Esophagus muscularis mucosa (tissue), 4 donors: ENCODE measurements at regions not wholly inside any gene's neighbourhood (a gene's known extent, or its start where the extent isn't known, plus 50 kb on each side); places are given as distances from the start of the nearest gene placed in this dataset.

Experiments used
- CTCF ChIP-seq, 3 experiments: fragments of 200-600 bp in 2 of 3; fragments of 450-650 bp in 1 of 3; sonication (generic) in 2 of 3; IDR thresholded peaks; one replicate each; pipeline ENCODE4 v1.5.1; 2017 to 2019; ENCODE audit warnings: antibody characterized with exemption in 3 of 3, mild to moderate bottlenecking in 2 of 3, moderate library complexity in 1 of 3
- EP300 ChIP-seq: sonication (generic); formaldehyde crosslinking; IDR thresholded peaks from one replicate; pipeline ENCODE4 v1.6.1; 2017; ENCODE audit warnings: antibody characterized with exemption
- POLR2A ChIP-seq: fragments of 450-650 bp; IDR thresholded peaks from one replicate; pipeline ENCODE4 v1.6.1; 2017; ENCODE audit warnings: antibody characterized with exemption, moderate library complexity, mild to moderate bottlenecking, low read depth

GRCh38 chr5:166267907-166268306, 2023.5 kb upstream of the WWC1 start:
- no peak for TF ChIP-seq POLR2A
- TF ChIP-seq CTCF (IDR thresholded peaks at IDR 0.05), result no peak
- no peak for TF ChIP-seq EP300
